Thyroid gland (tissue), 4 donors: ENCODE measurements at regions not wholly inside any gene's neighbourhood (a gene's known extent, or its start where the extent isn't known, plus 50 kb on each side); places are given as distances from the start of the nearest gene placed in this dataset.

Source experiments
- CTCF ChIP-seq, 6 experiments: fragments of 200-600 bp in 3 of 6; fragments of 450-650 bp in 3 of 6; sonication (generic) in 3 of 6; IDR thresholded peaks; one replicate each; pipeline ENCODE4 v1.5.1; 2016 to 2019; ENCODE audit warnings: antibody characterized with exemption in 6 of 6, mild to moderate bottlenecking in 2 of 6, inconsistent platforms in 1 of 6, moderate library complexity in 1 of 6
- POLR2A ChIP-seq, 2 donors: fragments of 450-650 bp; IDR thresholded peaks; one replicate each; pipeline ENCODE4 v1.6.1; 2017; ENCODE audit warnings: antibody characterized with exemption in 2 of 2, mild to moderate bottlenecking in 2 of 2, moderate library complexity in 1 of 2

GRCh38 chr9:23451802-23452418, 374.1 kb downstream of the ELAVL2 start:
- TF ChIP-seq CTCF (IDR thresholded peaks at IDR 0.05) (no peak), POLR2A (IDR thresholded peaks at IDR 0.05) (no peak)
